ENCODE measurements at regions not wholly inside any gene's neighbourhood (a gene's known extent, or its start where the extent isn't known, plus 50 kb on each side); places are given as distances from the start of the nearest gene placed in this dataset.

DNA sequence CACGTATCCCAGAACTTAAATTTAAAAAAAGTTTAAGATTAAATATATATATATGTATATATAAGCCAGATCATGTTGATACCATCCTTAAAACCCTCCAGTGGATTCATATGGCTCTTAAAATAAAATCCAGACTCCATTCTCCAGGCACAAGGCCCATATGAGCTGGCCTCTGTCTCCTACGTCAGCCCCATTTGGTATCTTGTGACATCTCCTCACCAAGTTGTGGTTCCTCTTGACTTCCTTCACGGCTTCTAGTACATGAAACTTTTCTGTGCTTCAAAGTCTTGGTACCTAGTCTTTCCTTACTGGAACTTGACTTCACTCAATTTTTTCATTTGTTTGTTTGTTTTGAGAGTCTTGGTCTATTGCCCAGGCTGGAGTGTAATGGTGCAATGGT lies 61.3 kb downstream of the PRLHR start:
- no peak for DNase-seq (ENCODE audit: low spot score)
- H3K4me3 ChIP-seq (ENCODE audit: low read depth in 1 of 3, low read length in 3 of 3): no peak overlapping the region
- H3K9ac ChIP-seq (ENCODE audit: low read depth in 1 of 2, low read length in 2 of 2): no peak overlapping the region
- peaks cover 0 to 7% (median 0%) of the 10 kb centered on the region in 4 donors for H3K27me3 ChIP-seq (ENCODE audit: control insufficient read depth in 4 of 4, insufficient read depth in 4 of 4, low read length in 3 of 4)
- no peaks in the 10 kb centered on the region for H3K4me1 ChIP-seq (ENCODE audit: control insufficient read depth in 4 of 4, insufficient read depth in 4 of 4, low read length in 3 of 4)
- H3K27ac ChIP-seq (ENCODE audit: low read depth in 1 of 2, low read length in 2 of 2): no peak overlapping the region
- no peaks in the 10 kb centered on the region for H3K9me3 ChIP-seq (ENCODE audit: control insufficient read depth in 4 of 4, low read length in 3 of 4)
- 81% methylated on average over 3 of the region's 3 CpGs for whole genome bisulfite sequencing
- no peaks in the 10 kb centered on the region for H3K36me3 ChIP-seq (ENCODE audit: control insufficient read depth in 4 of 4, insufficient read depth in 3 of 4, low read depth in 1 of 4, low read length in 3 of 4)
- TF ChIP-seq JUND (IDR thresholded peaks at IDR 0.05) (no peak), HNF4G (IDR thresholded peaks at IDR 0.05) (no peak), TAF1 (conservative IDR thresholded peaks at IDR 0.05) (no peak)
- TF ChIP-seq, protein P1, sequence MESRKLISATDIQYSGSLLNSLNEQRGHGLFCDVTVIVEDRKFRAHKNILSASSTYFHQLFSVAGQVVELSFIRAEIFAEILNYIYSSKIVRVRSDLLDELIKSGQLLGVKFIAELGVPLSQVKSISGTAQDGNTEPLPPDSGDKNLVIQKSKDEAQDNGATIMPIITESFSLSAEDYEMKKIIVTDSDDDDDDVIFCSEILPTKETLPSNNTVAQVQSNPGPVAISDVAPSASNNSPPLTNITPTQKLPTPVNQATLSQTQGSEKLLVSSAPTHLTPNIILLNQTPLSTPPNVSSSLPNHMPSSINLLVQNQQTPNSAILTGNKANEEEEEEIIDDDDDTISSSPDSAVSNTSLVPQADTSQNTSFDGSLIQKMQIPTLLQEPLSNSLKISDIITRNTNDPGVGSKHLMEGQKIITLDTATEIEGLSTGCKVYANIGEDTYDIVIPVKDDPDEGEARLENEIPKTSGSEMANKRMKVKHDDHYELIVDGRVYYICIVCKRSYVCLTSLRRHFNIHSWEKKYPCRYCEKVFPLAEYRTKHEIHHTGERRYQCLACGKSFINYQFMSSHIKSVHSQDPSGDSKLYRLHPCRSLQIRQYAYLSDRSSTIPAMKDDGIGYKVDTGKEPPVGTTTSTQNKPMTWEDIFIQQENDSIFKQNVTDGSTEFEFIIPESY (IDR thresholded peaks at IDR 0.05): no peak
- TF ChIP-seq, protein P2, sequence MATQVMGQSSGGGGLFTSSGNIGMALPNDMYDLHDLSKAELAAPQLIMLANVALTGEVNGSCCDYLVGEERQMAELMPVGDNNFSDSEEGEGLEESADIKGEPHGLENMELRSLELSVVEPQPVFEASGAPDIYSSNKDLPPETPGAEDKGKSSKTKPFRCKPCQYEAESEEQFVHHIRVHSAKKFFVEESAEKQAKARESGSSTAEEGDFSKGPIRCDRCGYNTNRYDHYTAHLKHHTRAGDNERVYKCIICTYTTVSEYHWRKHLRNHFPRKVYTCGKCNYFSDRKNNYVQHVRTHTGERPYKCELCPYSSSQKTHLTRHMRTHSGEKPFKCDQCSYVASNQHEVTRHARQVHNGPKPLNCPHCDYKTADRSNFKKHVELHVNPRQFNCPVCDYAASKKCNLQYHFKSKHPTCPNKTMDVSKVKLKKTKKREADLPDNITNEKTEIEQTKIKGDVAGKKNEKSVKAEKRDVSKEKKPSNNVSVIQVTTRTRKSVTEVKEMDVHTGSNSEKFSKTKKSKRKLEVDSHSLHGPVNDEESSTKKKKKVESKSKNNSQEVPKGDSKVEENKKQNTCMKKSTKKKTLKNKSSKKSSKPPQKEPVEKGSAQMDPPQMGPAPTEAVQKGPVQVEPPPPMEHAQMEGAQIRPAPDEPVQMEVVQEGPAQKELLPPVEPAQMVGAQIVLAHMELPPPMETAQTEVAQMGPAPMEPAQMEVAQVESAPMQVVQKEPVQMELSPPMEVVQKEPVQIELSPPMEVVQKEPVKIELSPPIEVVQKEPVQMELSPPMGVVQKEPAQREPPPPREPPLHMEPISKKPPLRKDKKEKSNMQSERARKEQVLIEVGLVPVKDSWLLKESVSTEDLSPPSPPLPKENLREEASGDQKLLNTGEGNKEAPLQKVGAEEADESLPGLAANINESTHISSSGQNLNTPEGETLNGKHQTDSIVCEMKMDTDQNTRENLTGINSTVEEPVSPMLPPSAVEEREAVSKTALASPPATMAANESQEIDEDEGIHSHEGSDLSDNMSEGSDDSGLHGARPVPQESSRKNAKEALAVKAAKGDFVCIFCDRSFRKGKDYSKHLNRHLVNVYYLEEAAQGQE (IDR thresholded peaks at IDR 0.05): no peak

DNA sequence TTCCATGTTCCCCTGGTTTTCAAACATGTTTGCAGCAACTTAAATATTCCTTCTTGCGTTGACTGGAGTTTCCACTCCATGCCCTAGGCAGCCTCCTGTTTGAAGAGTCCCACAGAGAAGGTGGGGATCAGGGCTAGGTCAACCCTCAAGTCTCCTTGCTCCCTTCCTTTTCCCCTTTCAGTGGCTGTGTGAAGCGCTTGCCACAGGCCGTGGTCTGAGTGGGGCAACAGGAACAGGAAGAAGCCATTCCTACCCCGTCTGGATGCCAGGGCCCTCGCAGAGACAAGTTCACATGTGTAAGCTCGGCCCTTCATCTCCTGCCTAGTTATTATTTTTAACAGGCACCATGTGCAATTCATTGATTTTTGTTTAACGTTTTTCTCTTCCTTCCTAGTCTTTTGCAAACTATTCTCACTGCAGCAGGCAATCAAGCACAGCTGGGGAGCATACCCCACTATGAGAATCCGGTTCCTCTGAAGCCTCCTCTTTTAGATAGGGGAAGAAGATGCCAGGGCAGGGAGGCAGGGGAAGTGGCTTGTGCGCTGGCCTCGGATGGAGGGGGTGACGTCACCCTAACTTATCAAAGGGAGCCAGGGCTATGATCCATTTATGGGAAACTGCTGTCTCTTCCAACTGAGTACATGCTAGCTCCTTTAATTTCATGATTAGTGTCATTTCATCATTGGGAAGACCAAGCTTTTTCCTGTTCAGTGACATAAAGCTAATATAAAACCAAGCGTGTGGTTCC lies 64.2 kb downstream of the PRLHR start:
- TF ChIP-seq, protein P2 (IDR thresholded peaks at IDR 0.05): no peak
- no peak for TF ChIP-seq FOXA2 (IDR thresholded peaks at IDR 0.05)
- TF ChIP-seq, protein P1 (IDR thresholded peaks at IDR 0.05): no peak
- no peak for TF ChIP-seq HNF4G (IDR thresholded peaks at IDR 0.05)
- no peak for TF ChIP-seq SP1 (IDR thresholded peaks at IDR 0.05)
- no peak for TF ChIP-seq TAF1 (conservative IDR thresholded peaks at IDR 0.05)
- no peak for TF ChIP-seq HNF4A (conservative IDR thresholded peaks at IDR 0.05)
- no peak for TF ChIP-seq JUND (IDR thresholded peaks at IDR 0.05)
- TF ChIP-seq, protein P3, sequence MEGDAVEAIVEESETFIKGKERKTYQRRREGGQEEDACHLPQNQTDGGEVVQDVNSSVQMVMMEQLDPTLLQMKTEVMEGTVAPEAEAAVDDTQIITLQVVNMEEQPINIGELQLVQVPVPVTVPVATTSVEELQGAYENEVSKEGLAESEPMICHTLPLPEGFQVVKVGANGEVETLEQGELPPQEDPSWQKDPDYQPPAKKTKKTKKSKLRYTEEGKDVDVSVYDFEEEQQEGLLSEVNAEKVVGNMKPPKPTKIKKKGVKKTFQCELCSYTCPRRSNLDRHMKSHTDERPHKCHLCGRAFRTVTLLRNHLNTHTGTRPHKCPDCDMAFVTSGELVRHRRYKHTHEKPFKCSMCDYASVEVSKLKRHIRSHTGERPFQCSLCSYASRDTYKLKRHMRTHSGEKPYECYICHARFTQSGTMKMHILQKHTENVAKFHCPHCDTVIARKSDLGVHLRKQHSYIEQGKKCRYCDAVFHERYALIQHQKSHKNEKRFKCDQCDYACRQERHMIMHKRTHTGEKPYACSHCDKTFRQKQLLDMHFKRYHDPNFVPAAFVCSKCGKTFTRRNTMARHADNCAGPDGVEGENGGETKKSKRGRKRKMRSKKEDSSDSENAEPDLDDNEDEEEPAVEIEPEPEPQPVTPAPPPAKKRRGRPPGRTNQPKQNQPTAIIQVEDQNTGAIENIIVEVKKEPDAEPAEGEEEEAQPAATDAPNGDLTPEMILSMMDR (IDR thresholded peaks at IDR 0.05; ENCODE audit: low read depth, low read length, missing input control): no peak
- no peak for TF ChIP-seq NR2F2 (IDR thresholded peaks at IDR 0.05)
- TF ChIP-seq, protein P4, sequence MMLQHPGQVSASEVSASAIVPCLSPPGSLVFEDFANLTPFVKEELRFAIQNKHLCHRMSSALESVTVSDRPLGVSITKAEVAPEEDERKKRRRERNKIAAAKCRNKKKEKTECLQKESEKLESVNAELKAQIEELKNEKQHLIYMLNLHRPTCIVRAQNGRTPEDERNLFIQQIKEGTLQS (IDR thresholded peaks at IDR 0.05): no peak
- no peak for TF ChIP-seq YY1 (IDR thresholded peaks at IDR 0.05)
- no peak for TF ChIP-seq EGR1 (IDR thresholded peaks at IDR 0.05; ENCODE audit: low read depth in 2 of 2)
- TF ChIP-seq, protein P5, sequence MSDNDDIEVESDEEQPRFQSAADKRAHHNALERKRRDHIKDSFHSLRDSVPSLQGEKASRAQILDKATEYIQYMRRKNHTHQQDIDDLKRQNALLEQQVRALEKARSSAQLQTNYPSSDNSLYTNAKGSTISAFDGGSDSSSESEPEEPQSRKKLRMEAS (IDR thresholded peaks at IDR 0.05): no peak
- no peak for TF ChIP-seq FOXA1 (IDR thresholded peaks at IDR 0.05)
- WGBS: 57% methylated on average over 12 of the region's 12 CpGs
- Histone ChIP-seq H3K4me1 (ENCODE audit: control insufficient read depth in 4 of 4, insufficient read depth in 4 of 4, low read length in 3 of 4) (no peaks in the 10 kb centered on the region), H3K9ac (ENCODE audit: low read depth in 1 of 2, low read length in 2 of 2) (no peak overlapping the region), H3K9me3 (ENCODE audit: control insufficient read depth in 4 of 4, low read length in 3 of 4) (no peaks in the 10 kb centered on the region), H3K36me3 (ENCODE audit: control insufficient read depth in 4 of 4, insufficient read depth in 3 of 4, low read depth in 1 of 4, low read length in 3 of 4) (no peaks in the 10 kb centered on the region), H3K4me3 (ENCODE audit: low read depth in 1 of 3, low read length in 3 of 3) (no peak overlapping the region), H3K27me3 (ENCODE audit: control insufficient read depth in 4 of 4, insufficient read depth in 4 of 4, low read length in 3 of 4) (peaks cover 0 to 7% (median 0%) of the 10 kb centered on the region in 4 donors), H3K27ac (ENCODE audit: low read depth in 1 of 2, low read length in 2 of 2) (no peak overlapping the region)
- no peak for DNase-seq (ENCODE audit: low spot score)
